Astrocyte of the cerebellum (primary cell): ENCODE measurements at regions not wholly inside any gene's neighbourhood (a gene's known extent, or its start where the extent isn't known, plus 50 kb on each side); places are given as distances from the start of the nearest gene placed in this dataset.

Experiments
- DNase-seq: peaks from one replicate; pipeline ENCODE4 v3.0.0-alpha.2; 2011; ENCODE audit warnings: low read depth
- H3K4me3 ChIP-seq: 2 replicates; pipeline ENCODE4 v1.5.1; 2011; ENCODE audit warnings: mild to moderate bottlenecking, low read depth, low read length, moderate library complexity
- CTCF ChIP-seq: IDR thresholded peaks from 2 replicates; pipeline ENCODE4 v1.5.1; 2012; ENCODE audit warnings: low read length, low read depth, moderate library complexity, mild to moderate bottlenecking; ENCODE audit errors: missing control alignments
- in situ Hi-C: cut with HindIII; loops from 2 replicates; pipeline ENCODE4 v1.10.0; 2017; ENCODE audit warnings: low sequenced_read_pairs

GRCh38 chr7:24143547-24143946 is 140.4 kb upstream of the NPY start:
- H3K4me3 ChIP-seq = no peak overlapping the region
- peak; percentile 73 for DNase-seq
- in situ Hi-C loops = no loop called here
- TF ChIP-seq CTCF = no peak

- DNase-seq = no peak
- TF ChIP-seq CTCF = no peak
- in situ Hi-C loops = no loop called here
- H3K4me3 ChIP-seq = no peak overlapping the region
These were observed 132.0 kb upstream of the NPY start for GRCh38 chr7:24151944-24152343.

GRCh38 chr7:24152356-24152755 is 131.6 kb upstream of the NPY start:
- DNase-seq = no peak
- TF ChIP-seq CTCF = no peak
- in situ Hi-C loops = no loop called here
- no peak overlapping the region for H3K4me3 ChIP-seq

- no peak overlapping the region for H3K4me3 ChIP-seq
- no peak for DNase-seq
- in situ Hi-C loops = no loop called here
- no peak for TF ChIP-seq CTCF
These were observed 131.0 kb upstream of the NPY start for GRCh38 chr7:24152877-24153472.

GRCh38 chr7:24157666-24158065 is 126.3 kb upstream of the NPY start:
- in situ Hi-C loops = no loop called here
- H3K4me3 ChIP-seq = no peak overlapping the region
- DNase-seq = no peak
- no peak for TF ChIP-seq CTCF

GRCh38 chr7:24158975-24159374 is 125.0 kb upstream of the NPY start:
- H3K4me3 ChIP-seq = no peak overlapping the region
- in situ Hi-C loops = no loop called here
- DNase-seq = peak; percentile 32
- TF ChIP-seq CTCF = no peak
